Mesenchymal stem cell (in vitro differentiated cells and primary cell): ENCODE measurements at regions not wholly inside any gene's neighbourhood (a gene's known extent, or its start where the extent isn't known, plus 50 kb on each side); places are given as distances from the start of the nearest gene placed in this dataset.
"Not testable (repeated sequence)": the region's sequence is repeated elsewhere in the genome, so short reads cannot be mapped to it uniquely, and the experiment has no call there.

ENCODE experiments used
- DNase-seq: peaks from one replicate; pipeline ENCODE4 v3.0.0-alpha.2; 2013
- H2AFZ ChIP-seq: one replicate; pipeline ENCODE4 v1.6.1; 2013; ENCODE audit warnings: low read depth, mild to moderate bottlenecking, control low read depth, inconsistent platforms, low read length, moderate library complexity
- H2AK5ac ChIP-seq: 2 replicates; pipeline ENCODE4 v1.6.1; 2013; ENCODE audit warnings: low read length, moderate library complexity, mild to moderate bottlenecking, inconsistent platforms; ENCODE audit not compliant: severe bottlenecking
- H2BK120ac ChIP-seq: one replicate; pipeline ENCODE4 v1.6.1; 2013; ENCODE audit warnings: low read depth, mild to moderate bottlenecking, inconsistent platforms, low read length, moderate library complexity
- H2BK12ac ChIP-seq, 2 experiments: one replicate each; pipeline ENCODE4 v1.6.1; 2013; ENCODE audit warnings: inconsistent platforms in 2 of 2, low read length in 2 of 2, mild to moderate bottlenecking in 2 of 2, moderate library complexity in 2 of 2, control low read depth in 1 of 2
- H2BK15ac ChIP-seq: one replicate; pipeline ENCODE4 v1.6.1; 2013; ENCODE audit warnings: mild to moderate bottlenecking, low read depth, inconsistent platforms; ENCODE audit not compliant: poor library complexity, severe bottlenecking
- H2BK5ac ChIP-seq: 2 replicates; pipeline ENCODE4 v1.6.1; 2013; ENCODE audit warnings: low read depth, mild to moderate bottlenecking, low read length, control low read depth, inconsistent platforms; ENCODE audit not compliant: poor library complexity, severe bottlenecking
- H3K14ac ChIP-seq, 2 experiments: one replicate each; pipeline ENCODE4 v1.6.1; 2013; ENCODE audit warnings: inconsistent platforms in 2 of 2, low read length in 2 of 2, control low read depth in 1 of 2, mild to moderate bottlenecking in 1 of 2, moderate library complexity in 1 of 2
- H3K18ac ChIP-seq, 2 experiments: one replicate each; pipeline ENCODE4 v1.6.1; 2013; ENCODE audit warnings: inconsistent platforms in 2 of 2, low read length in 2 of 2, control low read depth in 1 of 2, low read depth in 1 of 2, mild to moderate bottlenecking in 1 of 2
- H3K23ac ChIP-seq, 2 experiments: one replicate each; pipeline ENCODE4 v1.6.1; 2013; ENCODE audit warnings: inconsistent platforms in 2 of 2, low read length in 2 of 2, mild to moderate bottlenecking in 2 of 2, moderate library complexity in 2 of 2, control low read depth in 1 of 2
- H3K27ac ChIP-seq: 2 replicates; pipeline ENCODE4 v1.5.1; 2013; ENCODE audit warnings: mild to moderate bottlenecking, moderate library complexity, low read length, control low read depth, inconsistent platforms; ENCODE audit not compliant: poor library complexity, severe bottlenecking
- H3K27me3 ChIP-seq, 2 experiments: 2 replicates each; pipeline versions ENCODE4 v1.6.1 to v1.7.0; 2013; ENCODE audit warnings: low read length in 2 of 2, mild to moderate bottlenecking in 2 of 2, moderate library complexity in 2 of 2, control low read depth in 1 of 2, inconsistent platforms in 1 of 2; ENCODE audit not compliant: control insufficient read depth in 1 of 2, insufficient read depth in 1 of 2
- H3K36me3 ChIP-seq, 2 experiments: 2 replicates each; pipeline versions ENCODE4 v1.6.1 to v1.7.0; 2013; ENCODE audit warnings: low read length in 2 of 2, control low read depth in 1 of 2, inconsistent platforms in 1 of 2, low read depth in 1 of 2, mild to moderate bottlenecking in 1 of 2; ENCODE audit not compliant: insufficient read depth in 2 of 2, control insufficient read depth in 1 of 2
- H3K4ac ChIP-seq, 2 experiments: one replicate each; pipeline ENCODE4 v1.6.1; 2013; ENCODE audit warnings: inconsistent platforms in 2 of 2, low read length in 2 of 2, mild to moderate bottlenecking in 2 of 2, moderate library complexity in 2 of 2, control low read depth in 1 of 2, low read depth in 1 of 2
- H3K4me1 ChIP-seq: 2 replicates; pipeline ENCODE4 v1.6.1; 2013; ENCODE audit warnings: low read depth, low read length, control low read depth; ENCODE audit not compliant: control insufficient read depth, insufficient read depth
- H3K4me2 ChIP-seq: 2 replicates; pipeline ENCODE4 v1.6.1; 2013; ENCODE audit warnings: low read length, mild to moderate bottlenecking, inconsistent platforms; ENCODE audit not compliant: poor library complexity, severe bottlenecking
- H3K4me3 ChIP-seq, 2 experiments: 2 replicates each; pipeline versions ENCODE4 v1.5.1 to v1.7.0; 2013; ENCODE audit warnings: low read length in 2 of 2, mild to moderate bottlenecking in 2 of 2, control low read depth in 1 of 2, low read depth in 1 of 2; ENCODE audit not compliant: insufficient read depth in 1 of 2
- H3K79me1 ChIP-seq: replicated peaks from 2 replicates; pipeline ENCODE4 v1.6.1; 2013; ENCODE audit warnings: mild to moderate bottlenecking, control low read depth, low read length, inconsistent platforms; ENCODE audit not compliant: poor library complexity, severe bottlenecking
- H3K9ac ChIP-seq: 2 replicates; pipeline ENCODE4 v1.7.0; 2013; ENCODE audit warnings: mild to moderate bottlenecking, low read length, moderate library complexity
- H3K9me3 ChIP-seq: 2 replicates; pipeline ENCODE4 v1.7.0; 2013; ENCODE audit warnings: mild to moderate bottlenecking, low read length; ENCODE audit not compliant: control insufficient read depth
- H4K8ac ChIP-seq: one replicate; pipeline ENCODE4 v1.6.1; 2013; ENCODE audit warnings: inconsistent platforms, mild to moderate bottlenecking, low read length, moderate library complexity
- H4K91ac ChIP-seq: one replicate; pipeline ENCODE4 v1.6.1; 2013; ENCODE audit warnings: mild to moderate bottlenecking, low read length, inconsistent platforms
- WGBS: methylation state at CpG from one replicate; pipeline ENCODE4 v1.1.7; 2013; ENCODE audit warnings: mixed read lengths; 5-methylcytosine and 5-hydroxymethylcytosine counted together

DNA sequence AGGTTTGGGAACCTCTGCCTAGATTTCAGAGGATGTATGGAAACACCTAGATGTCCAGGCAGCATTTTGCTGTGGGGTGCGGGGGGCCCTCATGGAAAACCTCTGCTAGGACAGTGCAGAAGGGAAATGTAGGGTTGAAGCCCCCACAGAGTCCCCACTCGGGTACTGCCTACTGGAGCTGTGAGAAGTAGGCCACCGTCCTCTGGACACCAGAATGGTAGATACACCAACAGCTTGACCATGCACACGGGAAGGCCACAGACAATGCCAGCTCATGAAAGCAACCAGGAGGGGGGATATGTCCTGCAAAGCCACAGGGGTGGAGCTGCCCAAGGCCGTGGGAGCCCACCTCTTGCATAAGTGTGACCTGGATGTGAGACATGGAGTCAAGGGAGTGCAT, 1336.5 kb downstream of the SPATA31A7 start:
- H3K79me1 ChIP-seq, H3K23ac ChIP-seq, H3K4ac ChIP-seq, H4K8ac ChIP-seq, H2BK15ac ChIP-seq, H3K4me3 ChIP-seq, H3K18ac ChIP-seq, H3K4me2 ChIP-seq, H3K36me3 ChIP-seq, DNase-seq, H2BK12ac ChIP-seq, H4K91ac ChIP-seq, H2AK5ac ChIP-seq, H2BK120ac ChIP-seq, H3K27ac ChIP-seq, H2BK5ac ChIP-seq, H3K9me3 ChIP-seq, H3K9ac ChIP-seq, H3K4me1 ChIP-seq, H2AFZ ChIP-seq, H3K27me3 ChIP-seq, H3K14ac ChIP-seq: not testable (repeated sequence)
- WGBS: 81% methylated on average over 2 of the region's 5 CpGs

DNA sequence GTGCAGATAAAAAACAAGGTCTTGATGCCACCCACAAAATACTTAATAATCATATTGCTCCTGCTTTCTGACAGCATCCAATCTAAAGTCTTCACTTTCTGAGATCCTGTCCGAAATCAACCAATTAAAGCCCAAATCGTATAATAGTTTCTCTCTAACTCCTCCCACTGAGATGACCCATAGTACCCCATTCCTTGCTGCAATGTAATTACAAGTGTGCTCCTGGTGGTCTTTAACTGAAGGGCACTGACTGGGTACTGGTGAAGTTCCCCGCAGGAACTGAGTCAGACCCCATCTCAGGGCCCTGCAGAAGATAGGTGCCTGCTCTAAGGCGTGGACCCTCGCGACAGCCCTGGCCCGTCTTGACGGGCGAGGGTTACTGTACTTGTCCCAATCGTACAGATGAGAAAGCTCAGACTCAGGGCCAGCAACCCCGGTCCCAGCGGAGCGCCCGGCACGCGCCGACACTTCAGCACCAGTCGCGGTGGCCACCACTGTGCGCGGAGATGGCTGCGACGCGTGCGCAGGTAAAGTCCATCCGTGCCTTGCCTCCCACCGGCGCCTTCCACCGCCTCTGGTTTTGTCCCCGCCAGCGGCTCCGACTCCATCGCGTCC, 1342.4 kb downstream of the SPATA31A7 start:
- H3K14ac ChIP-seq, H3K23ac ChIP-seq, H3K36me3 ChIP-seq, H2BK5ac ChIP-seq, H3K9me3 ChIP-seq, DNase-seq, H2AFZ ChIP-seq, H2BK15ac ChIP-seq, H3K9ac ChIP-seq, H3K27me3 ChIP-seq, H3K27ac ChIP-seq, H3K79me1 ChIP-seq, H3K4me1 ChIP-seq, H4K8ac ChIP-seq, H2BK120ac ChIP-seq, H2BK12ac ChIP-seq, H3K4me2 ChIP-seq, H2AK5ac ChIP-seq, H4K91ac ChIP-seq, H3K18ac ChIP-seq, H3K4ac ChIP-seq: not testable (repeated sequence)
- peak overlapping the region in 1 of 2 experiments; percentile 56 for H3K4me3 ChIP-seq
- WGBS: no CpG with 5 or more reads among the region's 34 CpGs

DNA sequence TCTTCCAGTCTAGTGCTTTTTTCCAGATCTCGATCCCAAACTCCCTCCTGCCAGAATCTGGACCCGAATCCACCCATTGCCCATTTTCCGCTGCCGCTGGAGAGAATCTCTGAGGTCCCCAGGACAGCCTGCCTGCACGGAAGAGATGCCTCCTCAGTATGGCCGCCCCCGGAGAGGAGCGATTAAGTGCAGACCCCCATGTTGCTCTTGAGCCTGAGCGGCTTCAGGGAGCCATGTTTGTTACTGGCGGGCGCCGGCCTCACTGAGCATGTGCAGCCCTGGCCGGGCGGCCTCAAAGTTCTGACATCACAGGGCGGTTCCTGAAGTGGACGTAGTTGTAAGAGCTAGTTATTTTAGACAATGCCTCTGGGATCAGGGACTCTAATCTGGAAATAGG, 1342.9 kb downstream of the SPATA31A7 start:
- H3K79me1 ChIP-seq, H3K27ac ChIP-seq, H3K4me1 ChIP-seq, H4K91ac ChIP-seq, H2BK12ac ChIP-seq, H3K36me3 ChIP-seq, H3K18ac ChIP-seq, H3K9me3 ChIP-seq, H2AK5ac ChIP-seq, H2AFZ ChIP-seq, DNase-seq, H2BK120ac ChIP-seq, H3K27me3 ChIP-seq, H4K8ac ChIP-seq, H3K4me3 ChIP-seq, H2BK5ac ChIP-seq, H3K23ac ChIP-seq, H3K14ac ChIP-seq, H3K4me2 ChIP-seq, H2BK15ac ChIP-seq, H3K4ac ChIP-seq, H3K9ac ChIP-seq: not testable (repeated sequence)
- WGBS: no CpG with 5 or more reads among the region's 16 CpGs

DNA sequence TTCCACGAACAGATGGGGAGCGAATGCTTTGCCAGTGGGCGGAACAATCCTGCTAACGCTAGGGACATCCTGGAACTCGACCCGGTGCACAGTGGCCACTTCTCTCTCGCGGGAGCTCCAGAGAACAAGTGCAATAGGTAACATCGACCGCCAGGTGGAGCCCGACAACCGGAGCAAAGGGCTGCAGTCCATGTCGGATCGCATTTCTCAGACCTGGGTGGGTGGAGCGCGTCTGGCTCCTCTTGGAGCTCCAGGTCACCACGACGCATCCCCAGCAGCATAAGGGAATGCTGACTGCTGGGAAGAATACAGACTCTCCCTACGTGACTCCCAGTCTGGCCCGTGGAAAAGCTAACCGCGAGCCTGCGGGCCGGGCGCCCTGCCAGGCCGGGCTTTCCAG, 1360.7 kb downstream of the SPATA31A7 start:
- H3K27ac ChIP-seq, H3K9me3 ChIP-seq, H3K18ac ChIP-seq, H3K23ac ChIP-seq, H2AK5ac ChIP-seq, H3K14ac ChIP-seq, H3K4me1 ChIP-seq, H3K79me1 ChIP-seq, H3K36me3 ChIP-seq, H3K9ac ChIP-seq, H2BK120ac ChIP-seq, H2BK15ac ChIP-seq, H2BK5ac ChIP-seq, H3K27me3 ChIP-seq, H4K8ac ChIP-seq, H3K4ac ChIP-seq, H3K4me2 ChIP-seq, H2AFZ ChIP-seq, H2BK12ac ChIP-seq, H4K91ac ChIP-seq, DNase-seq, H3K4me3 ChIP-seq: not testable (repeated sequence)
- no CpG with 5 or more reads among the region's 26 CpGs for WGBS
